CD14-positive monocyte (primary cell): ENCODE measurements at regions not wholly inside any gene's neighbourhood (a gene's known extent, or its start where the extent isn't known, plus 50 kb on each side); places are given as distances from the start of the nearest gene placed in this dataset.

Experiments
- DNase-seq, 3 donors: peaks; one replicate each; pipeline ENCODE4 v3.0.0-alpha.2; 2011 to 2022
- H2AFZ ChIP-seq: 2 replicates; pipeline ENCODE4 v1.6.0; 2012; ENCODE audit warnings: mild to moderate bottlenecking, low read depth, low read length, inconsistent platforms; ENCODE audit not compliant: insufficient read depth, poor library complexity, severe bottlenecking
- H3K27ac ChIP-seq, 2 donors: 1 replicate in 1 of 2; 2 replicates in 1 of 2; pipeline ENCODE4 v1.5.1; 2012 to 2013; ENCODE audit warnings: low read length in 2 of 2, control low read depth in 1 of 2, inconsistent platforms in 1 of 2, low read depth in 1 of 2, mild to moderate bottlenecking in 1 of 2
- H3K27me3 ChIP-seq, 2 donors: one replicate each; pipeline versions ENCODE4 v1.6.0 to v1.6.1; 2011 to 2013; ENCODE audit warnings: low read length in 2 of 2; ENCODE audit not compliant: control insufficient read depth in 2 of 2, insufficient read depth in 2 of 2
- H3K36me3 ChIP-seq, 2 donors: replicated peaks in 1 of 2; 1 replicate in 1 of 2; 2 replicates in 1 of 2; pipeline versions ENCODE4 v1.5.1 to v1.6.1; 2012 to 2013; ENCODE audit warnings: low read length in 2 of 2, control low read depth in 1 of 2, inconsistent platforms in 1 of 2, mild to moderate bottlenecking in 1 of 2; ENCODE audit not compliant: insufficient read depth in 2 of 2, control insufficient read depth in 1 of 2
- H3K4me1 ChIP-seq, 2 donors: 1 replicate in 1 of 2; 2 replicates in 1 of 2; pipeline versions ENCODE4 v1.5.1 to v1.6.1; 2012 to 2013; ENCODE audit warnings: low read length in 2 of 2, control low read depth in 1 of 2, inconsistent platforms in 1 of 2, mild to moderate bottlenecking in 1 of 2, moderate library complexity in 1 of 2; ENCODE audit not compliant: insufficient read depth in 2 of 2, control insufficient read depth in 1 of 2
- H3K4me2 ChIP-seq: replicated peaks from 2 replicates; pipeline ENCODE3; 2012; ENCODE audit warnings: low read length, moderate library complexity, mild to moderate bottlenecking; ENCODE audit not compliant: poor library complexity, severe bottlenecking; ENCODE audit errors: extremely low read depth
- H3K4me3 ChIP-seq, 3 experiments: fragments of 200-600 bp in 1 of 3; sonication (generic) in 1 of 3; replicated peaks in 1 of 3; 1 replicate in 2 of 3; 2 replicates in 1 of 3; pipeline ENCODE4 v1.5.1; 2011 to 2013; ENCODE audit warnings: low read length in 3 of 3, mild to moderate bottlenecking in 3 of 3, control low read depth in 2 of 3, low read depth in 2 of 3, inconsistent platforms in 1 of 3, moderate library complexity in 1 of 3
- H3K79me2 ChIP-seq: 2 replicates; pipeline ENCODE4 v1.6.0; 2012; ENCODE audit warnings: mild to moderate bottlenecking, control low read depth, inconsistent platforms, low read length, moderate library complexity; ENCODE audit not compliant: insufficient read depth
- H3K9ac ChIP-seq: 2 replicates; pipeline ENCODE4 v1.6.0; 2017; ENCODE audit warnings: low read length, mild to moderate bottlenecking; ENCODE audit not compliant: insufficient read depth, poor library complexity, severe bottlenecking
- H3K9me3 ChIP-seq, 2 donors: replicated peaks in 1 of 2; 1 replicate in 1 of 2; 2 replicates in 1 of 2; pipeline versions ENCODE4 v1.5.1 to v1.6.1; 2012 to 2013; ENCODE audit warnings: low read length in 2 of 2, control low read depth in 1 of 2; ENCODE audit not compliant: control insufficient read depth in 1 of 2, insufficient read depth in 1 of 2
- H4K20me1 ChIP-seq: 2 replicates; pipeline ENCODE4 v1.6.0; 2012; ENCODE audit warnings: mild to moderate bottlenecking, low read length, control low read depth, moderate library complexity; ENCODE audit not compliant: insufficient read depth
- H3K27ac Mint-ChIP-seq, 7 donors: one replicate each; pipeline ENCODE4 v1.8.0; 2020; ENCODE audit warnings: mild to moderate bottlenecking in 7 of 7, mixed read lengths in 7 of 7, moderate library complexity in 6 of 7, inconsistent platforms in 2 of 7
- H3K27me3 Mint-ChIP-seq, 3 donors: one replicate each; pipeline ENCODE4 v1.8.0; 2021 to 2022; ENCODE audit warnings: low read depth in 3 of 3, mild to moderate bottlenecking in 3 of 3, mixed read lengths in 3 of 3, moderate library complexity in 3 of 3, inconsistent platforms in 1 of 3
- H3K36me3 Mint-ChIP-seq, 2 donors: one replicate each; pipeline ENCODE4 v1.8.0; 2020; ENCODE audit warnings: mixed read lengths in 2 of 2, inconsistent platforms in 1 of 2, mild to moderate bottlenecking in 1 of 2
- H3K4me1 Mint-ChIP-seq: one replicate; pipeline ENCODE4 v1.8.0; 2020; ENCODE audit warnings: mild to moderate bottlenecking, mixed read lengths
- H3K4me3 Mint-ChIP-seq, 2 donors: one replicate each; pipeline ENCODE4 v1.8.0; 2020; ENCODE audit warnings: mild to moderate bottlenecking in 2 of 2, mixed read lengths in 2 of 2, moderate library complexity in 1 of 2
- H3K9me3 Mint-ChIP-seq, 7 donors: one replicate each; pipeline ENCODE4 v1.8.0; 2020 to 2022; ENCODE audit warnings: mixed read lengths in 7 of 7, mild to moderate bottlenecking in 6 of 7, moderate library complexity in 6 of 7, inconsistent platforms in 2 of 7
- WGBS: methylation state at CpG from one replicate; pipeline ENCODE4 v1.1.5; 2013; ENCODE audit warnings: missing lambda C conversion rate; ENCODE audit not compliant: insufficient coverage; 5-methylcytosine and 5-hydroxymethylcytosine counted together
- intact Hi-C, 2 donors: fragments of 100-400 bp; cut with micrococcal nuclease; formaldehyde crosslinking; loops; one replicate each; pipeline versions ENCODE4 v1.15.0 to v1.15.1; 2023
- TF ChIP-seq, protein P1 (sequence below): fragments of 200-600 bp; IDR thresholded peaks from one replicate; pipeline ENCODE4 v1.8.0; 2022; ENCODE audit warnings: antibody characterized with exemption, mild to moderate bottlenecking

DNA sequence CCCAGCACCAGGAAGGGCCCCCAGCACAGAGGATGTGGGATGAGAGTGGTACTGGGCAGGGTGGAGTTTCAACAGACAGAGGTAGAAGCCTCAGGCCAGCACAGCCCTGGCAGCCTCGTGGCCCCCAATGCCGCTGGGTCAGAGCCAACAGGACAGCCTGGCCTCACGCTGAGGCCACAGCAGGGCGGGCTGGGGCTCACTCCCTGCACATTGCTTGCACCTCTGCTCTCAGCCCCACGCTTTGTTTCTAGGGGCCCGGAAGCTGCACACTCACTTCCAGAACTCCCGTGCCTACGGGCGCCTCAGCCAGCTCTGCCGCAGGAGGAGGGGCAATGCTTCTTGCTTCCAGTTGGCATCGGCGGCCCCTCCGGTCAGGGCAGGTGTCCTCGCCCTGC lies 72.9 kb downstream of the SIK1 start:
- no peaks in the 10 kb centered on the region for H3K36me3 ChIP-seq
- no peaks in the 10 kb centered on the region for H3K79me2 ChIP-seq
- H3K27me3 Mint-ChIP-seq: peaks cover 0 to 3% (median under 1%) of the 10 kb centered on the region in 3 donors
- no peak overlapping the region for H3K27ac ChIP-seq
- no peak overlapping the region for H3K4me3 ChIP-seq
- H4K20me1 ChIP-seq: no peaks in the 10 kb centered on the region
- H3K9me3 ChIP-seq: no peaks in the 10 kb centered on the region
- H3K9me3 Mint-ChIP-seq: peaks cover 0 to 2% (median 0%) of the 10 kb centered on the region in 7 donors
- peaks cover 15% of the 10 kb centered on the region for H3K4me1 Mint-ChIP-seq
- H3K27me3 ChIP-seq: no peaks in the 10 kb centered on the region
- no peak overlapping the region for H3K4me2 ChIP-seq
- no peak overlapping the region for H3K27ac Mint-ChIP-seq
- no peak for DNase-seq
- no peak overlapping the region for H2AFZ ChIP-seq
- WGBS: 87% methylated on average over 14 of the region's 14 CpGs
- peaks cover 0 to 2% of the 10 kb centered on the region in 2 donors for H3K4me1 ChIP-seq
- no peak overlapping the region for H3K9ac ChIP-seq
- H3K36me3 Mint-ChIP-seq: no peaks in the 10 kb centered on the region
- no peak overlapping the region for H3K4me3 Mint-ChIP-seq
- intact Hi-C loops: loop anchor here (5.0 to 10.0 kb wide), 2 partner anchors 37 to 291 kb away; no protein-coding TSS in a partner anchor
- TF ChIP-seq, protein P1, sequence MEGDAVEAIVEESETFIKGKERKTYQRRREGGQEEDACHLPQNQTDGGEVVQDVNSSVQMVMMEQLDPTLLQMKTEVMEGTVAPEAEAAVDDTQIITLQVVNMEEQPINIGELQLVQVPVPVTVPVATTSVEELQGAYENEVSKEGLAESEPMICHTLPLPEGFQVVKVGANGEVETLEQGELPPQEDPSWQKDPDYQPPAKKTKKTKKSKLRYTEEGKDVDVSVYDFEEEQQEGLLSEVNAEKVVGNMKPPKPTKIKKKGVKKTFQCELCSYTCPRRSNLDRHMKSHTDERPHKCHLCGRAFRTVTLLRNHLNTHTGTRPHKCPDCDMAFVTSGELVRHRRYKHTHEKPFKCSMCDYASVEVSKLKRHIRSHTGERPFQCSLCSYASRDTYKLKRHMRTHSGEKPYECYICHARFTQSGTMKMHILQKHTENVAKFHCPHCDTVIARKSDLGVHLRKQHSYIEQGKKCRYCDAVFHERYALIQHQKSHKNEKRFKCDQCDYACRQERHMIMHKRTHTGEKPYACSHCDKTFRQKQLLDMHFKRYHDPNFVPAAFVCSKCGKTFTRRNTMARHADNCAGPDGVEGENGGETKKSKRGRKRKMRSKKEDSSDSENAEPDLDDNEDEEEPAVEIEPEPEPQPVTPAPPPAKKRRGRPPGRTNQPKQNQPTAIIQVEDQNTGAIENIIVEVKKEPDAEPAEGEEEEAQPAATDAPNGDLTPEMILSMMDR: no peak

DNA sequence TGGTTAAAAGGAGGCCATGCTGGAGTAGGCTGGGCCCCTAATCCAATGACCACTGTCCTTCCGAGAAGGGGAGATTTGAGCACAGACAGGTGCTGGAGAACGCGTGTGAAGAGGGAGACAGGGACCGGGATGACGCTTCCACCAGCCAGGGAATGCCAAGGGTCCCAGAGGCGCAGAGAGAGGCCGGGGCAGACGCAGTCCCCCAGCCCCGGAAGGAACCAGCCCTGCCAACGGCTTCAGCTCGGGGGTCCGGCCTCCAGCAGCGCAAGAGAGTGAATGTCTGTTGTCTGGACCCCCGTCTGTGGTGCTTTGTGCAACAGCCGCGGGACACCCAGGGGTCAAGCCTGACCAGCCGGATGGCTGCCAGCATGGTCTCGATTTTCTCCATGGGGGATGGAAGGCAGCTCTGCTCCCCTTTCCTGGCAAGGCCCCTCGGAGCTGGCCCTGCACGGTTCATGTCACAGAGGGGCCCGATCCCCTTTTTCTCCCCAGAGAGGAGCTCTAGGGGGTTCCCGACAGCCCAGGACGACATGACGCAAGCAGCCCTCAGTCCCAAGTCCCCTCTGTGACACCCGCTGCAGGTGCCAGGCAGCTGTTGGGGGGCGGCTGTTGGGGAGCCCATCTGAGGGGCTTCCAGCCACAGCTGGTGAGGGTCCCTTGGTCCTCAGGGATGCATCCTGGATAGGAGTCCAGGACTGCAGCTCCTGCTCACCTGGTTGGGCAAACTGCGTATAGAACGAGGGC lies 73.5 kb downstream of the SIK1 start:
- WGBS: 93% methylated on average over 28 of the region's 28 CpGs
- Mint-ChIP-seq H3K4me1 (peaks cover 18% of the 10 kb centered on the region), H3K9me3 (peaks cover 0 to 2% (median 0%) of the 10 kb centered on the region in 7 donors), H3K36me3 (no peaks in the 10 kb centered on the region), H3K27ac (peak overlapping the region in 5 of 7 donors; percentile 51 to 84 (median 75)), H3K27me3 (peaks cover 0 to 3% (median under 1%) of the 10 kb centered on the region in 3 donors), H3K4me3 (no peak overlapping the region)
- H2AFZ ChIP-seq: no peak overlapping the region
- TF ChIP-seq, protein P1: no peak
- no peaks in the 10 kb centered on the region for H3K79me2 ChIP-seq
- no peak overlapping the region for H3K4me2 ChIP-seq
- H3K4me1 ChIP-seq: peaks cover 4 to 6% of the 10 kb centered on the region in 2 donors
- no peaks in the 10 kb centered on the region for H3K27me3 ChIP-seq
- no peaks in the 10 kb centered on the region for H3K9me3 ChIP-seq
- H3K9ac ChIP-seq: no peak overlapping the region
- H4K20me1 ChIP-seq: no peaks in the 10 kb centered on the region
- no peak overlapping the region for H3K4me3 ChIP-seq
- H3K36me3 ChIP-seq: no peaks in the 10 kb centered on the region
- peak overlapping the region in 1 of 2 donors; percentile 26 for H3K27ac ChIP-seq
- intact Hi-C loops: loop anchor here (5.0 to 10.0 kb wide), 2 partner anchors 36 to 291 kb away; no protein-coding TSS in a partner anchor
- DNase-seq: no peak
